Progenitor cell of endocrine pancreas (in vitro differentiated cells): ENCODE measurements at regions not wholly inside any gene's neighbourhood (a gene's known extent, or its start where the extent isn't known, plus 50 kb on each side); places are given as distances from the start of the nearest gene placed in this dataset.

Experiments used
- DNase-seq: peaks from one replicate; pipeline ENCODE4 v3.0.0; 2021; ENCODE audit warnings: low spot score; ENCODE audit not compliant: unreplicated experiment
- H3K27ac Mint-ChIP-seq: 2 replicates; pipeline ENCODE4 v1.8.0; 2021; ENCODE audit warnings: mild to moderate bottlenecking, moderate library complexity, mixed read lengths
- H3K27me3 Mint-ChIP-seq: 2 replicates; pipeline ENCODE4 v1.8.0; 2021; ENCODE audit warnings: mixed read lengths
- H3K36me3 Mint-ChIP-seq: 2 replicates; pipeline ENCODE4 v1.8.0; 2022; ENCODE audit warnings: mixed read lengths; ENCODE audit not compliant: insufficient read depth
- H3K4me1 Mint-ChIP-seq: 2 replicates; pipeline ENCODE4 v1.8.0; 2021; ENCODE audit warnings: low read depth, mixed read lengths
- H3K4me3 Mint-ChIP-seq: 2 replicates; pipeline ENCODE4 v1.8.0; 2021; ENCODE audit warnings: low read depth, mild to moderate bottlenecking, moderate library complexity, mixed read lengths
- H3K9me3 Mint-ChIP-seq: 2 replicates; pipeline ENCODE4 v1.8.0; 2021; ENCODE audit warnings: low read depth, mixed read lengths
- CTCF ChIP-seq: fragments of 200-600 bp; sonication (generic); IDR thresholded peaks from one replicate; pipeline ENCODE4 v1.5.0; 2021; ENCODE audit warnings: antibody characterized with exemption, mild to moderate bottlenecking; ENCODE audit not compliant: unreplicated experiment

GRCh38 chr2:120485096-120485495 lies 139.2 kb downstream of the INHBB start:
- Mint-ChIP-seq H3K36me3 (no peaks in the 10 kb centered on the region), H3K9me3 (no peaks in the 10 kb centered on the region), H3K27me3 (peaks cover 49% of the 10 kb centered on the region), H3K27ac (no peak overlapping the region), H3K4me1 (peaks cover 6% of the 10 kb centered on the region), H3K4me3 (no peak overlapping the region)
- TF ChIP-seq CTCF = no peak
- DNase-seq = no peak

- H3K9me3 Mint-ChIP-seq = no peaks in the 10 kb centered on the region
- no peaks in the 10 kb centered on the region for H3K4me1 Mint-ChIP-seq
- peaks cover 53% of the 10 kb centered on the region for H3K27me3 Mint-ChIP-seq
- H3K27ac Mint-ChIP-seq = no peak overlapping the region
- no peaks in the 10 kb centered on the region for H3K36me3 Mint-ChIP-seq
- no peak for DNase-seq
- TF ChIP-seq CTCF = no peak
- H3K4me3 Mint-ChIP-seq = no peak overlapping the region
Measured at GRCh38 chr2:120486441-120486840, 140.5 kb downstream of the INHBB start.

- H3K36me3 Mint-ChIP-seq = no peaks in the 10 kb centered on the region
- TF ChIP-seq CTCF = no peak
- H3K27me3 Mint-ChIP-seq = peaks cover 54% of the 10 kb centered on the region
- H3K4me3 Mint-ChIP-seq = no peak overlapping the region
- H3K4me1 Mint-ChIP-seq = no peaks in the 10 kb centered on the region
- no peaks in the 10 kb centered on the region for H3K9me3 Mint-ChIP-seq
- no peak for DNase-seq
- no peak overlapping the region for H3K27ac Mint-ChIP-seq
Measured at GRCh38 chr2:120486946-120487345, 141.0 kb downstream of the INHBB start.

GRCh38 chr2:120488531-120488930 lies 142.6 kb downstream of the INHBB start:
- H3K27ac Mint-ChIP-seq = no peak overlapping the region
- no peak for DNase-seq
- no peaks in the 10 kb centered on the region for H3K36me3 Mint-ChIP-seq
- H3K4me1 Mint-ChIP-seq = no peaks in the 10 kb centered on the region
- H3K4me3 Mint-ChIP-seq = no peak overlapping the region
- no peaks in the 10 kb centered on the region for H3K9me3 Mint-ChIP-seq
- no peak for TF ChIP-seq CTCF
- peaks cover 44% of the 10 kb centered on the region for H3K27me3 Mint-ChIP-seq

GRCh38 chr2:120489023-120489422 lies 143.1 kb downstream of the INHBB start:
- Mint-ChIP-seq H3K4me1 (no peaks in the 10 kb centered on the region), H3K4me3 (no peak overlapping the region), H3K27ac (no peak overlapping the region), H3K27me3 (peaks cover 39% of the 10 kb centered on the region), H3K9me3 (no peaks in the 10 kb centered on the region), H3K36me3 (no peaks in the 10 kb centered on the region)
- no peak for DNase-seq
- no peak for TF ChIP-seq CTCF
